BLaER1 treated with 17β-estradiol and CSF1 and Interleukin-3, amounts not matched to agents 10 nM and 100 nM (cell line): ENCODE measurements at regions not wholly inside any gene's neighbourhood (a gene's known extent, or its start where the extent isn't known, plus 50 kb on each side); places are given as distances from the start of the nearest gene placed in this dataset.
"Not testable (repeated sequence)": the region's sequence is repeated elsewhere in the genome, so short reads cannot be mapped to it uniquely, and the experiment has no call there.

Experiments
- H3K27ac ChIP-seq, 11 experiments: shearing (Covaris generic); formaldehyde crosslinking; 2 replicates each; pipeline ENCODE4 v1.8.1; 2022
- H3K27me3 ChIP-seq, 11 experiments: shearing (Covaris generic); formaldehyde crosslinking; 2 replicates each; pipeline ENCODE4 v1.8.1; 2022
- H3K36me3 ChIP-seq, 11 experiments: shearing (Covaris generic); formaldehyde crosslinking; 2 replicates each; pipeline ENCODE4 v1.8.1; 2022
- H3K4me1 ChIP-seq, 10 experiments: shearing (Covaris generic); formaldehyde crosslinking; 2 replicates each; pipeline ENCODE4 v1.8.1; 2022
- H3K4me2 ChIP-seq, 11 experiments: shearing (Covaris generic); formaldehyde crosslinking; 2 replicates each; pipeline ENCODE4 v1.8.1; 2022
- H3K4me3 ChIP-seq, 10 experiments: shearing (Covaris generic); formaldehyde crosslinking; 2 replicates each; pipeline ENCODE4 v1.8.1; 2022
- H3K9ac ChIP-seq, 11 experiments: shearing (Covaris generic); formaldehyde crosslinking; 2 replicates each; pipeline ENCODE4 v1.8.1; 2022
- H3K9me3 ChIP-seq, 11 experiments: shearing (Covaris generic); formaldehyde crosslinking; replicated peaks in 1 of 11; 2 replicates each; pipeline ENCODE4 v1.8.1; 2022
- H4K20me1 ChIP-seq, 11 experiments: shearing (Covaris generic); formaldehyde crosslinking; 2 replicates each; pipeline ENCODE4 v1.8.1; 2022
- Cebpa-rat ChIP-seq, 11 experiments: shearing (Covaris generic); IDR thresholded peaks; 2 replicates each; pipeline ENCODE4 v1.8.1; 2022

GRCh38 chr7:65285906-65286864 is 87.5 kb upstream of the ZNF92 start:
- no peak overlapping the region for H3K4me3 ChIP-seq
- H3K9ac ChIP-seq: no peak overlapping the region
- H3K36me3 ChIP-seq: no peaks in the 10 kb centered on the region
- no peaks in the 10 kb centered on the region for H3K27me3 ChIP-seq
- no peak for TF ChIP-seq Cebpa-rat (IDR thresholded peaks at IDR 0.05)
- no peak overlapping the region for H3K4me2 ChIP-seq
- H3K9me3 ChIP-seq: peaks cover 15 to 42% (median 30%) of the 10 kb centered on the region in 11 experiments; a peak in 21 of 22 replicates
- no peaks in the 10 kb centered on the region for H4K20me1 ChIP-seq
- H3K27ac ChIP-seq: no peak overlapping the region
- no peaks in the 10 kb centered on the region for H3K4me1 ChIP-seq

GRCh38 chr7:65285241-65285640 is 88.4 kb upstream of the ZNF92 start:
- H3K9ac ChIP-seq, H3K4me3 ChIP-seq: not testable (repeated sequence)

GRCh38 chr7:65279795-65280194 is 93.9 kb upstream of the ZNF92 start:
- H3K9ac ChIP-seq: no peak overlapping the region
- no peaks in the 10 kb centered on the region for H4K20me1 ChIP-seq
- peaks cover 45 to 85% (median 67%) of the 10 kb centered on the region in 11 experiments for H3K9me3 ChIP-seq
- H3K4me2 ChIP-seq: no peak overlapping the region
- no peak overlapping the region for H3K4me3 ChIP-seq
- H3K4me1 ChIP-seq: no peaks in the 10 kb centered on the region
- H3K27ac ChIP-seq: no peak overlapping the region
- TF ChIP-seq Cebpa-rat (IDR thresholded peaks at IDR 0.05): no peak
- H3K36me3 ChIP-seq: peaks cover 0 to 4% (median 0%) of the 10 kb centered on the region in 11 experiments; a peak in 2 of 22 replicates
- no peaks in the 10 kb centered on the region for H3K27me3 ChIP-seq

More at GRCh38 chr7:65285241-65285640, 88.4 kb upstream of the ZNF92 start:
- H4K20me1 ChIP-seq, H3K36me3 ChIP-seq, H3K4me1 ChIP-seq, H3K27me3 ChIP-seq, H3K27ac ChIP-seq, H3K4me2 ChIP-seq: not testable (repeated sequence)
- peaks cover 20 to 45% (median 33%) of the 10 kb centered on the region in 11 experiments; a peak in 21 of 22 replicates for H3K9me3 ChIP-seq

GRCh38 chr7:65276822-65277221 is 96.8 kb upstream of the ZNF92 start:
- TF ChIP-seq Cebpa-rat (IDR thresholded peaks at IDR 0.05): no peak
- peaks cover 42 to 84% (median 64%) of the 10 kb centered on the region in 11 experiments for H3K9me3 ChIP-seq
- H3K9ac ChIP-seq: no peak overlapping the region
- H3K4me2 ChIP-seq: no peak overlapping the region
- no peaks in the 10 kb centered on the region for H3K27me3 ChIP-seq
- peaks cover 0 to 4% (median 0%) of the 10 kb centered on the region in 11 experiments; a peak in 3 of 22 replicates for H3K36me3 ChIP-seq
- no peak overlapping the region for H3K4me3 ChIP-seq
- H4K20me1 ChIP-seq: no peaks in the 10 kb centered on the region
- no peaks in the 10 kb centered on the region for H3K4me1 ChIP-seq
- no peak overlapping the region for H3K27ac ChIP-seq

GRCh38 chr7:65271502-65271901 is 102.2 kb upstream of the ZNF92 start:
- not testable (repeated sequence) for H3K4me3 ChIP-seq, H3K4me1 ChIP-seq, H3K36me3 ChIP-seq, H4K20me1 ChIP-seq, H3K9ac ChIP-seq, H3K27ac ChIP-seq, H3K27me3 ChIP-seq, H3K4me2 ChIP-seq
- H3K9me3 ChIP-seq: peaks cover 23 to 45% (median 34%) of the 10 kb centered on the region in 11 experiments

GRCh38 chr7:65269150-65269856 is 104.4 kb upstream of the ZNF92 start:
- Histone ChIP-seq H3K4me2 (peak overlapping the region; percentile 59 to 84 (median 72)), H4K20me1 (no peaks in the 10 kb centered on the region), H3K4me1 (0 out of 20 replicates have a peak, but pooled peaks cover 0 to 3% (median 0%) of the 10 kb centered on the region in 10 experiments), H3K27me3 (peaks cover 0 to 8% (median 0%) of the 10 kb centered on the region in 11 experiments; a peak in 1 of 22 replicates), H3K9me3 (peaks cover 2 to 23% (median 13%) of the 10 kb centered on the region in 11 experiments; a peak in 21 of 22 replicates), H3K4me3 (peak overlapping the region; percentile 47 to 79 (median 70)), H3K27ac (peak overlapping the region in 8 of 11 experiments; percentile 69 to 81 (median 76); a peak in 16 of 22 replicates), H3K36me3 (peaks cover 0 to 2% (median 0%) of the 10 kb centered on the region in 11 experiments; a peak in 1 of 22 replicates), H3K9ac (peak overlapping the region; percentile 4 to 84 (median 81); a peak in 19 of 22 replicates)
- no peak for TF ChIP-seq Cebpa-rat (IDR thresholded peaks at IDR 0.05)

- Histone ChIP-seq H3K27me3 (peaks cover 0 to 8% (median 0%) of the 10 kb centered on the region in 11 experiments; a peak in 1 of 22 replicates), H3K4me1 (0 out of 20 replicates have a peak, but pooled peaks cover 0 to 3% (median 0%) of the 10 kb centered on the region in 10 experiments), H3K36me3 (no peaks in the 10 kb centered on the region), H4K20me1 (no peaks in the 10 kb centered on the region), H3K4me2 (peak overlapping the region in 10 of 11 experiments; percentile 35 to 84 (median 71); a peak in 17 of 22 replicates), H3K27ac (no peak overlapping the region), H3K9me3 (peaks cover 0 to 18% (median 8%) of the 10 kb centered on the region in 11 experiments; a peak in 11 of 22 replicates), H3K4me3 (peak overlapping the region in 8 of 10 experiments; percentile 59 to 79 (median 72); a peak in 10 of 20 replicates), H3K9ac (no peak overlapping the region; a peak in 2 of 22 replicates)
- TF ChIP-seq Cebpa-rat (IDR thresholded peaks at IDR 0.05): no peak
Observed at GRCh38 chr7:65268782-65269149, 104.9 kb upstream of the ZNF92 start.

GRCh38 chr7:65265933-65266519 is 107.6 kb upstream of the ZNF92 start:
- Histone ChIP-seq H3K9ac (no peak overlapping the region), H3K9me3 (0 out of 22 replicates have a peak, but pooled peaks cover 0 to 3% (median 0%) of the 10 kb centered on the region in 11 experiments), H3K27me3 (peaks cover 0 to 8% (median 0%) of the 10 kb centered on the region in 11 experiments; a peak in 1 of 22 replicates), H3K4me3 (no peak overlapping the region), H3K36me3 (no peaks in the 10 kb centered on the region), H3K27ac (no peak overlapping the region), H4K20me1 (no peaks in the 10 kb centered on the region), H3K4me1 (0 out of 20 replicates have a peak, but pooled peaks cover 0 to 3% (median 0%) of the 10 kb centered on the region in 10 experiments), H3K4me2 (no peak overlapping the region)
- TF ChIP-seq Cebpa-rat (IDR thresholded peaks at IDR 0.05): no peak
